ENCODE measurements at regions not wholly inside any gene's neighbourhood (a gene's known extent, or its start where the extent isn't known, plus 50 kb on each side); places are given as distances from the start of the nearest gene placed in this dataset.
"Not testable (repeated sequence)": the region's sequence is repeated elsewhere in the genome, so short reads cannot be mapped to it uniquely, and the experiment has no call there.

- no peak for DNase-seq
- Mint-ChIP-seq H3K9me3 (peaks cover 0 to 3% of the 10 kb centered on the region in 2 donors), H3K27ac (no peak overlapping the region), H3K4me1 (no peaks in the 10 kb centered on the region), H3K36me3 (no peaks in the 10 kb centered on the region), H3K4me3 (no peak overlapping the region), H3K27me3 (peaks cover 5 to 9% of the 10 kb centered on the region in 2 donors)
- no peak for ATAC-seq (replicated peaks)
Measured at GRCh38 chr7:24378871-24379616, 95.1 kb downstream of the NPY start.

DNA sequence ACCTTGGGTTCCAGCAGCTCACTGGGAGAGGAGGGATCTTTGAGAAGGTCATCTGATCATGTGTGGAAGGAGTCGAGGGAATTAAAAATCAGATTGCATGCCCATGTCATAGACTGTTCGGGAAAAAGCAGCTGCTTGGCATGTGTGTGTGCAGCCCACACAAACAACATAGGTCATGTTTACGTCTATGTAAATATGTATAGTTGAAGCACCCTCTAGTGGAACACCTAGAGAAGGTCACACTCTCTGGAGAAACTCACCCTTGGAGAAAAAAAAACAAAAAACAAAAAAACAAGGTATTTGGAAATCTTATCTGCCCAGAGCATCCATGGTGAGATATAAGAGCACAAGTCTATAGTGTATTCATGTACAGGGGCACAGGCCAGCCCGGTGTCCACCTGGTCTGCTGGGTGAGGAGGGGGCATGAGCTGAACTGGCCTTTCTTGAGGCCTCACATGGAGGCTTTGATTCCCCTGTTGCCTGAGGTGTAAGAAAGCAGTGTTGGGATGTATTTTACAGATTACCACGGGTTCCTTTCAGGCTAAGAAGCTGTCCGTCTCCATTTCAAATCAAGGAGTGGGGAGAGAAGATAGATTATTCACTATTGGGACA is 98.0 kb downstream of the NPY start:
- Mint-ChIP-seq H3K9me3 (peaks cover 0 to 3% of the 10 kb centered on the region in 2 donors), H3K27me3 (peaks cover 0 to 5% of the 10 kb centered on the region in 2 donors), H3K27ac (no peak overlapping the region), H3K4me1 (no peaks in the 10 kb centered on the region), H3K4me3 (no peak overlapping the region), H3K36me3 (no peaks in the 10 kb centered on the region)
- ATAC-seq (replicated peaks) (peak; percentile 73 to 76), DNase-seq (no peak)

- Mint-ChIP-seq H3K27me3 (peaks cover 0 to 5% of the 10 kb centered on the region in 2 donors), H3K27ac (no peak overlapping the region), H3K36me3 (no peaks in the 10 kb centered on the region), H3K9me3 (peaks cover 0 to 3% of the 10 kb centered on the region in 2 donors), H3K4me3 (no peak overlapping the region), H3K4me1 (no peaks in the 10 kb centered on the region)
- ATAC-seq (replicated peaks) (no peak), DNase-seq (no peak)
Measured at GRCh38 chr7:24383055-24383454, 99.1 kb downstream of the NPY start.

DNA sequence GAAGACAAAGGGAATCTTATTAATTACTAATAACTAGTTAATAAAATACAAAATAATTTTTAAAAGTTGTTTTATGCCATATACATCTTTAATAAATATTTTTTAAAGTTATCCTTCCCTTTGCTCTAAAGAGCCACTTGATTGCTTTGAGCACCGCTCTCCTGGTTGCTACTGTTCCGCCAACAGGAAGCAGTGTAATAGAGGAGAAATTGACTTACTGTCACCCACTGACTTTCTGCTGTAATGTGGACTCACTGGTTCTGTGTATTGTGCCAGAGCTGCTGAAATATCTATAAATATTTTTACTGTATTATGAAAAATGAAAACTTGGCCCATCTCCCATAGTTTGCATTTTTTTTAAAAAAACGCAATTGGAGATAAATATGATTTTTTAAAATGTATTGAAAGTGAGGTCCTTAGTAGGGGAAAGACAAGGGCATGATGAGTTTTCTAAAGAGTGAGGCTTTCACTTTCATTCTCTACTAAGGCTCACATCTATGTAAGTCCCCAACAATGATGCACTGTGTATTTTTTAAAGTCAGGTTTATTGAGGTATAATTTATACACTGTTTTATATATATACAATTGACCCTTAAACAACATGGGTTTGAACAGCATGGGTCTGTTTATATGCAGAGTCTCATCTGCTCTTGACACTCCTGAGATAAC is 100.5 kb downstream of the NPY start:
- DNase-seq: no peak
- Mint-ChIP-seq H3K9me3 (peaks cover 0 to 3% of the 10 kb centered on the region in 2 donors), H3K27ac (no peak overlapping the region), H3K27me3 (peaks cover 0 to 5% of the 10 kb centered on the region in 2 donors), H3K4me1 (no peaks in the 10 kb centered on the region), H3K4me3 (no peak overlapping the region), H3K36me3 (no peaks in the 10 kb centered on the region)
- no peak for ATAC-seq (replicated peaks)

- H3K4me3 Mint-ChIP-seq: no peak overlapping the region
- DNase-seq: no peak
- no peaks in the 10 kb centered on the region for H3K36me3 Mint-ChIP-seq
- peaks cover 7% of the 10 kb centered on the region in 2 donors for H3K27me3 Mint-ChIP-seq
- H3K27ac Mint-ChIP-seq: no peak overlapping the region
- no peak for ATAC-seq (replicated peaks)
- no peaks in the 10 kb centered on the region for H3K4me1 Mint-ChIP-seq
- H3K9me3 Mint-ChIP-seq: no peaks in the 10 kb centered on the region
Measured at GRCh38 chr7:24388212-24388611, 104.2 kb downstream of the NPY start.

DNA sequence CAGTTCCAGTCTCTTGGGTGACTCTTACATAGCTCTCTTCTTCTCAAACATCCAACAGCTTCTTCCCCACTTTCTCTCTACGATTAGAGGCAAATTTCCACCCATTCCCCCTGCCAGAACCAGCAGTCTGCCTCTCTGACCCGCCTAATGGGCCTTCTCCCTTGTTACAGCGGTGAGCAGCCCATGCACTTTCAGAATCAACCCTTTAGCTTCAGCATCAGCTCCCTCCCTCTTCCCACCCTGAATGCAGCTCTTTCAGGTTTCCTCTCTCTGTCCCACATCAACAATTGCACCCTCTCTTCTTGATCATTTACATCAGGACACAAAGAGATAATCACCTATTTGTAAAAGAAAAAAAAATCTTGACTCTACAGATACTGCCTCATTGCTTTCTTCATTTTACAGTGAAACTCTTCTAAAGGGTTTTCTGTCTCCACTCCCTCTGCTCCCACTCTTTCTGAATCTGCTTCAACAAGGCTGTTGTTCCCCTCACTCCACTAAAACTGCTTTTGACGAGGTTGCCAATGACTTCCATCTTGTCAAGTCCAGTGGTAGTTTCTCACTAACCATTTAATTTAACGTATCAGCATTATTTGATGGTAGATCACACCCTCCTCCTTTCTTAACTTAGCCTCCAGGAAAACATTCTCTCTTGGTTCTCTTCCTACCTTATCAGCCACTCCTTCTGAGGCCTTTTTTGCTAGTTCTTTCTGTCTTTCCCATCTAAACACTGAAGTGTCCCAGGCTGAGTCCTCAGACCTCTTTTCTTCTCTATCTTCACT is 106.6 kb downstream of the NPY start:
- Mint-ChIP-seq H3K36me3 (no peaks in the 10 kb centered on the region), H3K27ac (no peak overlapping the region), H3K4me3 (no peak overlapping the region), H3K27me3 (peaks cover 7% of the 10 kb centered on the region in 2 donors), H3K4me1 (no peaks in the 10 kb centered on the region), H3K9me3 (no peaks in the 10 kb centered on the region)
- DNase-seq (no peak), ATAC-seq (replicated peaks) (no peak)

GRCh38 chr7:24392774-24393173 is 108.8 kb downstream of the NPY start:
- H3K36me3 Mint-ChIP-seq: no peaks in the 10 kb centered on the region
- no peaks in the 10 kb centered on the region for H3K4me1 Mint-ChIP-seq
- no peaks in the 10 kb centered on the region for H3K9me3 Mint-ChIP-seq
- no peak overlapping the region for H3K27ac Mint-ChIP-seq
- H3K4me3 Mint-ChIP-seq: no peak overlapping the region
- DNase-seq (no peak), ATAC-seq (replicated peaks) (no peak)
- peaks cover 7 to 13% of the 10 kb centered on the region in 2 donors for H3K27me3 Mint-ChIP-seq

DNA sequence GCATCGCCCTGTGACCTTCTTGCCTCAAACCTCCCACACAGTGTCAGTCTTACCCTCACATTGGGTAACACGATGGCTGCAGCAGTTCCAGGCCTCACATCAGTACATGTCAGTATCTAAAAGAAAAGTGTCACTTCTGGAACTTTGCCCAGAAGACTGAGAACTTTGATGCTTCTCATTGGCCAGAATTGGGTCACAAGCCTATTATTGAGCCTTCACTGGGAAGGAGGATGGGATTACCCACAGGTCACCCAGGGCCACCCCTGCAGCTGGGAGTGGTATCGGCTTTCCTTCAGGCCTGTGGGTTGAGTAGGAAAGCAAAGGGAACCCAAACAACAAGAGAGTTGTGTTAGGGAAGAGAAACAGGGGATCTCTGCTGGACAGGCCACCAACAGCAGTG is 111.5 kb downstream of the NPY start:
- no peaks in the 10 kb centered on the region for H3K36me3 Mint-ChIP-seq
- H3K9me3 Mint-ChIP-seq: no peaks in the 10 kb centered on the region
- DNase-seq: no peak
- H3K27me3 Mint-ChIP-seq: peaks cover 7 to 13% of the 10 kb centered on the region in 2 donors
- H3K4me1 Mint-ChIP-seq: no peaks in the 10 kb centered on the region
- no peak for ATAC-seq (replicated peaks)
- no peak overlapping the region for H3K27ac Mint-ChIP-seq
- H3K4me3 Mint-ChIP-seq: no peak overlapping the region

DNA sequence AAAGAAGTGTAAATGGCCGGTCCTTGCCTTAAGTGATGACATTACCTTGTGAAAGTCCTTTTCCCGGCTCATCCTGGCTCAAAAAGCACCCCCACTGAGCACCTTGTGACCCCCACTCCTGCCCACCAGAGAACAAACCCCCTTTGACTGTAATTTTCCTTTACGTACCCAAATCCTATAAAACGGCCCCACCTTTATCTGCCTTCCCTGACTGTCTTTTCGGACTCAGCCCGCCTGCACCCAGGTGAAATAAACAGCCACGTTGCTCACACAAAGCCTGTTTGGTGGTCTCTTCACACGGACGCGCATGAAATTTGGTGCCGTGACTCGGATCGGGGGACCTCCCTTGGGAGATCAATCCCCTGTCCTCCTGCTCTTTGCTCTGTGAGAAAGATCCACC is 112.4 kb downstream of the NPY start:
- not testable (repeated sequence) for H3K27ac Mint-ChIP-seq
- H3K27me3 Mint-ChIP-seq: peaks cover 7 to 13% of the 10 kb centered on the region in 2 donors

GRCh38 chr7:24401628-24402593 is 117.9 kb downstream of the NPY start:
- peaks cover 0 to 6% of the 10 kb centered on the region in 2 donors for H3K27me3 Mint-ChIP-seq
- no peak overlapping the region for H3K4me3 Mint-ChIP-seq
- no peaks in the 10 kb centered on the region for H3K36me3 Mint-ChIP-seq
- ATAC-seq (replicated peaks) (no peak), DNase-seq (no peak)
- H3K4me1 Mint-ChIP-seq: peaks cover 5 to 7% of the 10 kb centered on the region in 2 donors
- no peak overlapping the region for H3K27ac Mint-ChIP-seq
- no peaks in the 10 kb centered on the region for H3K9me3 Mint-ChIP-seq

More for the DNA sequence above, 112.4 kb downstream of the NPY start:
- not testable (repeated sequence) for H3K4me3 Mint-ChIP-seq; ATAC-seq (replicated peaks); H3K36me3 Mint-ChIP-seq; H3K4me1 Mint-ChIP-seq; DNase-seq; H3K9me3 Mint-ChIP-seq

- Mint-ChIP-seq H3K36me3 (no peaks in the 10 kb centered on the region), H3K4me3 (no peak overlapping the region), H3K9me3 (no peaks in the 10 kb centered on the region), H3K27ac (no peak overlapping the region), H3K27me3 (no peaks in the 10 kb centered on the region), H3K4me1 (peaks cover 5 to 7% of the 10 kb centered on the region in 2 donors)
- no peak for ATAC-seq (replicated peaks)
- no peak for DNase-seq
Measured at GRCh38 chr7:24402655-24403054, 118.7 kb downstream of the NPY start.

GRCh38 chr7:24403557-24403956 is 119.6 kb downstream of the NPY start:
- Mint-ChIP-seq H3K27ac (no peak overlapping the region), H3K9me3 (no peaks in the 10 kb centered on the region), H3K4me3 (no peak overlapping the region), H3K4me1 (peaks cover 5 to 7% of the 10 kb centered on the region in 2 donors), H3K27me3 (no peaks in the 10 kb centered on the region), H3K36me3 (no peaks in the 10 kb centered on the region)
- DNase-seq: no peak
- no peak for ATAC-seq (replicated peaks)

DNA sequence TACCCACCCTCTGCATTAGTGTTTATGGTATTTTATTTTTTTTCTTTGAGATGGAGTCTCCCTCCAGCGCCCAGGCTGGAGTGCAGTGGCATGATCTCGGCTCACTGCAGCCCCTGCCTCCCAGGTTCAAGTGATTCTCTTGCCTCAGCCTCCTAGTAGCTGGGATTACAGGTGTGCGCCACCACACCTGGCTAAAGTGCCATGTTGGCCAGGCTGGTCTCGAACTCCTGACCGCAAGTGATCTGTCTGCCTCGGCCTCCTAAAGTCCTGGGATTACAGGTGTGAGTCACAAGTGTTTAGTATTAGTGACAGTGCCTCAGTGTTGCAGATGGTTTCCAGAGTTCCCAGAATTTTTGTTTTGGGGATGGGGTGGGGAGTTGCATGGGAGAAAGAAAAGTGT is 120.3 kb downstream of the NPY start:
- no peak overlapping the region for H3K27ac Mint-ChIP-seq
- H3K27me3 Mint-ChIP-seq: no peaks in the 10 kb centered on the region
- H3K4me3 Mint-ChIP-seq: no peak overlapping the region
- H3K4me1 Mint-ChIP-seq: peaks cover 5 to 7% of the 10 kb centered on the region in 2 donors
- H3K36me3 Mint-ChIP-seq: no peaks in the 10 kb centered on the region
- DNase-seq (no peak), ATAC-seq (replicated peaks) (no peak)
- H3K9me3 Mint-ChIP-seq: no peaks in the 10 kb centered on the region

Measured in stimulated activated naive B cell treated with anti-CD40 and anti-IgM and Interleukin-4, amounts not matched to agents 10 μg/mL and 1 μg/mL and 100 μg/mL, for 72 hours (primary cell).